Activated T-cell treated with anti-CD3 and anti-CD28 coated beads, Interleukin-2, amount 50 U/mL, for 4 hours (primary cell): ENCODE measurements at regions not wholly inside any gene's neighbourhood (a gene's known extent, or its start where the extent isn't known, plus 50 kb on each side); places are given as distances from the start of the nearest gene placed in this dataset.

Experiments used
- ATAC-seq, 2 donors: fragments of 200-7000 bp; cut with Tn5 transposase; one replicate each; pipeline ENCODE4 v1.10.0; 2021
- DNase-seq: peaks from one replicate; pipeline ENCODE4 v3.0.0-alpha.2; 2020
- H3K27me3 Mint-ChIP-seq: one replicate; pipeline ENCODE4 v1.8.0; 2021; ENCODE audit warnings: low read depth, mixed read lengths
- H3K36me3 Mint-ChIP-seq: one replicate; pipeline ENCODE4 v1.8.0; 2022; ENCODE audit warnings: mixed read lengths; ENCODE audit not compliant: insufficient read depth
- H3K4me1 Mint-ChIP-seq: one replicate; pipeline ENCODE4 v1.8.0; 2021; ENCODE audit warnings: low read depth, mixed read lengths
- H3K4me3 Mint-ChIP-seq: one replicate; pipeline ENCODE4 v1.8.0; 2021; ENCODE audit warnings: mild to moderate bottlenecking, moderate library complexity, mixed read lengths
- H3K9me3 Mint-ChIP-seq: one replicate; pipeline ENCODE4 v1.8.0; 2021; ENCODE audit warnings: mixed read lengths

GRCh38 chr18:25434745-25435144 lies 82.8 kb upstream of the ZNF521 start:
- ATAC-seq (no peak), DNase-seq (no peak)
- Mint-ChIP-seq H3K4me1 (no peaks in the 10 kb centered on the region), H3K9me3 (no peaks in the 10 kb centered on the region), H3K27me3 (no peaks in the 10 kb centered on the region), H3K36me3 (no peaks in the 10 kb centered on the region), H3K4me3 (no peak overlapping the region)

GRCh38 chr18:25433590-25433989 lies 81.6 kb upstream of the ZNF521 start:
- no peak for ATAC-seq
- Mint-ChIP-seq H3K27me3 (peaks cover 2% of the 10 kb centered on the region), H3K4me1 (no peaks in the 10 kb centered on the region), H3K4me3 (no peak overlapping the region), H3K9me3 (no peaks in the 10 kb centered on the region), H3K36me3 (no peaks in the 10 kb centered on the region)
- no peak for DNase-seq

GRCh38 chr18:25425024-25425423 lies 73.1 kb upstream of the ZNF521 start:
- H3K27me3 Mint-ChIP-seq = peaks cover 3% of the 10 kb centered on the region
- H3K9me3 Mint-ChIP-seq = peaks cover 4% of the 10 kb centered on the region
- no peaks in the 10 kb centered on the region for H3K36me3 Mint-ChIP-seq
- ATAC-seq (no peak), DNase-seq (no peak)
- H3K4me1 Mint-ChIP-seq = no peaks in the 10 kb centered on the region
- no peak overlapping the region for H3K4me3 Mint-ChIP-seq

GRCh38 chr18:25423760-25424159 lies 71.8 kb upstream of the ZNF521 start:
- H3K27me3 Mint-ChIP-seq = peaks cover 1% of the 10 kb centered on the region
- ATAC-seq (no peak), DNase-seq (no peak)
- no peaks in the 10 kb centered on the region for H3K4me1 Mint-ChIP-seq
- H3K9me3 Mint-ChIP-seq = peaks cover 4% of the 10 kb centered on the region
- H3K4me3 Mint-ChIP-seq = no peak overlapping the region
- no peaks in the 10 kb centered on the region for H3K36me3 Mint-ChIP-seq

- H3K27me3 Mint-ChIP-seq = peaks cover 1% of the 10 kb centered on the region
- no peaks in the 10 kb centered on the region for H3K4me1 Mint-ChIP-seq
- H3K4me3 Mint-ChIP-seq = no peak overlapping the region
- no peaks in the 10 kb centered on the region for H3K36me3 Mint-ChIP-seq
- ATAC-seq (no peak), DNase-seq (no peak)
- peaks cover 4% of the 10 kb centered on the region for H3K9me3 Mint-ChIP-seq
Measured at GRCh38 chr18:25423267-25423666, 71.3 kb upstream of the ZNF521 start.

GRCh38 chr18:25422230-25422629 lies 70.3 kb upstream of the ZNF521 start:
- H3K36me3 Mint-ChIP-seq = no peaks in the 10 kb centered on the region
- no peaks in the 10 kb centered on the region for H3K9me3 Mint-ChIP-seq
- no peak overlapping the region for H3K4me3 Mint-ChIP-seq
- no peak for DNase-seq
- no peaks in the 10 kb centered on the region for H3K4me1 Mint-ChIP-seq
- ATAC-seq = no peak
- H3K27me3 Mint-ChIP-seq = peaks cover 1% of the 10 kb centered on the region

- no peak for DNase-seq
- Mint-ChIP-seq H3K4me1 (no peaks in the 10 kb centered on the region), H3K9me3 (no peaks in the 10 kb centered on the region), H3K4me3 (no peak overlapping the region), H3K27me3 (no peaks in the 10 kb centered on the region), H3K36me3 (no peaks in the 10 kb centered on the region)
- no peak for ATAC-seq
Measured at GRCh38 chr18:25420077-25420825, 68.3 kb upstream of the ZNF521 start.

GRCh38 chr18:25416374-25416773 lies 64.4 kb upstream of the ZNF521 start:
- H3K36me3 Mint-ChIP-seq = no peaks in the 10 kb centered on the region

GRCh38 chr18:25409971-25410370 lies 58.0 kb upstream of the ZNF521 start:
- ATAC-seq (no peak), DNase-seq (no peak)
- Mint-ChIP-seq H3K4me3 (no peak overlapping the region), H3K4me1 (no peaks in the 10 kb centered on the region), H3K36me3 (no peaks in the 10 kb centered on the region), H3K27me3 (no peaks in the 10 kb centered on the region), H3K9me3 (peaks cover 10% of the 10 kb centered on the region)

More at GRCh38 chr18:25416374-25416773, 64.4 kb upstream of the ZNF521 start:
- H3K4me1 Mint-ChIP-seq = no peaks in the 10 kb centered on the region
- H3K4me3 Mint-ChIP-seq = no peak overlapping the region
- no peaks in the 10 kb centered on the region for H3K9me3 Mint-ChIP-seq
- no peaks in the 10 kb centered on the region for H3K27me3 Mint-ChIP-seq
- DNase-seq = no peak
- ATAC-seq = no peak

GRCh38 chr18:25408293-25408692 lies 56.3 kb upstream of the ZNF521 start:
- DNase-seq = no peak
- ATAC-seq = no peak
- H3K4me3 Mint-ChIP-seq = no peak overlapping the region
- H3K9me3 Mint-ChIP-seq = peaks cover 10% of the 10 kb centered on the region
- no peaks in the 10 kb centered on the region for H3K4me1 Mint-ChIP-seq
- H3K36me3 Mint-ChIP-seq = no peaks in the 10 kb centered on the region
- no peaks in the 10 kb centered on the region for H3K27me3 Mint-ChIP-seq
